Dermis blood vessel endothelial cell (primary cell): ENCODE measurements at regions not wholly inside any gene's neighbourhood (a gene's known extent, or its start where the extent isn't known, plus 50 kb on each side); places are given as distances from the start of the nearest gene placed in this dataset.
A peak's percentile ranks its signal among the peaks of the same experiment; 100 is the strongest.

Source experiments
- DNase-seq: peaks from one replicate; pipeline ENCODE4 v3.0.0; 2010

DNA sequence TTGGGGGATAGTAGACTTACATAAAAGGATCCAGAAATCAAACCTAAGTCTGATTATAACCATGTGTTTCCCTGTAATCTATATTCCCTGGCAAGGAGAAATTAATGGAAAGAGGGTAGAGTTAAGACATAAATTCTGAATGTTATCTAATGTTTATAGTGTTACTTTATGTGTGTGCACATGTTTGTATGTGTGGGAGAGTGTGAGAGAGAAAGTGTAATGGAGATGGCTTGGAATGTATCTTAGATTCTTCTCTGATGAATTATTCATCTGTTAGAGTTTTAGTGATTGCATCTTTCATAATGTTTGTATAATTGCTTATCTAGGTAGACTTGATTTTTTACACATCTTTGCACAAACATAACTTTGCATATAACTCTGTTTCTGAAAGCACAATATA, 490.9 kb downstream of the FLRT2 start:
- DNase-seq = no peak

DNA sequence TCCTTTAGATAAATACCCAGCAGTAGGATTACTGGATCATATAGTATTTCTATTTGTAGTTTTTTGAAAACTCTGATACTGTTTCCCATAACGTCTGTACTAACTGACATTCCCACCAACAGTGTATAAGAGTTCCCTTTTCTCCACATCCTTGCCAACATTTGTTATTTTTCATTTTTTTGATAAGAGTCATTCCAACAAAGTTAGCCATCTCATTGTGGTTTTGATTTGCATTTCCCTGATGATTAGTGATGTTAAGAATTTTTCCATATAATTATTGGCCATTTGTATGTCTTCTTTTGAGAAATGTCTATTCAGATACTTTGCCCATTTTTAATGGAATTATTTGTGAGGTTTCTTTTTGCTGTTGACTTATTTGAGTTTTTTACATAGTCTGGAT, 486.0 kb downstream of the FLRT2 start:
- DNase-seq = no peak

- no peak for DNase-seq
Measured at GRCh38 chr14:86015511-86015910, 485.6 kb downstream of the FLRT2 start.

GRCh38 chr14:86013641-86014040, 483.7 kb downstream of the FLRT2 start:
- no peak for DNase-seq

- DNase-seq = no peak
Measured at GRCh38 chr14:86012461-86012860, 482.5 kb downstream of the FLRT2 start.

- DNase-seq = no peak
Measured at GRCh38 chr14:86003998-86004397, 474.1 kb downstream of the FLRT2 start.

- DNase-seq = no peak
Measured at GRCh38 chr14:85996551-85996950, 466.6 kb downstream of the FLRT2 start.

DNA sequence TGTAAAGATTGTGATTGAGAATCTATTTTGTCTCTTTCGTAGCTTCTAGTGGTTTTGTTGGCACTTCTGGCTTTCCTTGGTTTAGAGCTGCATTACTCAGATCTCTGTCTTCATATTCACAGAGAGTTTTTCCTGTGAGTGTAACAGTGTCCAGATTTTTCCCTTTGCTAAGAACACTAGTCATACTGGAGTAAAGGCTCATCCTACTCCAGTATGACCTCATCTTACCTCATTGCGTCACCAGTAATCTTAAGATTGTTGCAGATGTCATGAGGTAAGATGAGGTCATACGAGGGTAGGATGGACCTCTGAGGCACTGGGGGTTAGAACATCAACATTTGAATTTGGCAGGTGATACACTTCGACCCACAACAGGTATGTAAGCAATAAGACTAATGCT, 461.2 kb downstream of the FLRT2 start:
- DNase-seq = no peak

- DNase-seq = no peak
Measured at GRCh38 chr14:85987907-85988306, 458.0 kb downstream of the FLRT2 start.

DNA sequence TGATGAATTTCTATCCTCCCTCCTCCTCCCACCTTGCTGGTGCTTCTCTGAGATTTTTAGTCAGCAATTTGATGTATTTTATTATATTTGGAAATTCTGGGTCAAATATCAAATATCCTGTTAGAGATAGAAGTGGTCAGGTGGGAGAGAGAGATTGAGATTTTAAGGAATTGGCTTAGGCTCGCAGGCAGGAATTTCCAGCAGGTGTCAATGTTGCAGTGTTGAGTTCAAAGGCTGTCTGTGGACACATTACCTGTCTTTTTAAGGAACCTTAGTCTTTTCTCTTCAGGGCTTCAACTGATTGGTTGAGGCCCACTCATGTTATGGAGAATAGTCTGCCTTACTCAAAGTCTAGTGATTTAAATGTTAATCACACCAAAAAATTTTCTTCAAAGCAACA, 457.3 kb downstream of the FLRT2 start:
- no peak for DNase-seq

DNA sequence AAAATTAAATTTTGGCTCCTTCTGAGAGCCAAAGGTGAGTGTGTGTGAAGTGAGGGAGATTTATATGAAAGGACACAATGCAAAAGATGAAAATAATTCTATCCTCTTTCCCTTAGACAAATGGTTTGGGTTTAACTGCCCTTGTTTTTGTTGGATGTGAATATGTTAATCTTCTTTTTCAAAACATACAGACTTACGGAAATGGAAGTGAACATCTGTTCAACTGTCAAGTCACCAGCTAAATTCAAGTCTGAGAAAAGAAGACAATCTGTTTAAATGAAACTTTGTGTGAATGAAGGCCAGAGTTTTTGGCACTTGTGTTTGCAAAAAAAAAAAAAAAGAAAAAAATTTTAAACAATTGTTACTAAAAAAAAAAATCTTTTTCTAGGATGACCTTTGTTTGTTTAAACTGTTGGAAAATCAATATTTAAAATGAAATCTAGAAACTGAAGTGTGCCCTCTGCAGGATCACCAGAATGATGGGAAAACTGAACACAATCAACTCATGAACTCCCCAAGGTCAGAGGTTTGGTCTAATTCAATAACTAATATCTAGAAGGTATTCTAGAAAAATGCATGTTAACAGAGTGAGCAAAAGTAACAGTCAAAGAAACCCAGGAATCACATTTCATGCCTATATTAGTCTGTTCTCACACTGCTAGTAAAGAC, 448.8 kb downstream of the FLRT2 start:
- no peak for DNase-seq

GRCh38 chr14:85974602-85975001, 444.7 kb downstream of the FLRT2 start:
- no peak for DNase-seq

GRCh38 chr14:85963486-85963885, 433.5 kb downstream of the FLRT2 start:
- no peak for DNase-seq

DNA sequence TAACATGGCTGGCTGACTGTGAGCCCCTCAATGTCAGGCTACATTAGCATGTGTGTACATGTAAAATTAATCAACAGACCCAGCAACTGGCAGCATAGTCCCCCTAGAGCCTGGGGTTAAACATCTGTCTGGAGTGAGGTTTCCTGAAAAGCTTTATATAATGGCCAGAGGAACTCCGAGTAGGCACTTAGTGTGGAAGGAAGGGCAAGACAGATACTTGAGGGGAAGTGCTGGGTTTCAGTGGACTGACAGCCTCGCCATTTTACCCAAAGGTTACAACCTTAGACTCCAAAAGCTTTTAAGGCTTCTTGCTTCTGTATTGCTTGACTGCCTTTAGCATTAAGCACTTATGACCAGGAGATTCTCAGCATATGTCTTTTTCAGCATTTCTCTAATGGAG, 430.8 kb downstream of the FLRT2 start:
- DNase-seq = no peak

DNA sequence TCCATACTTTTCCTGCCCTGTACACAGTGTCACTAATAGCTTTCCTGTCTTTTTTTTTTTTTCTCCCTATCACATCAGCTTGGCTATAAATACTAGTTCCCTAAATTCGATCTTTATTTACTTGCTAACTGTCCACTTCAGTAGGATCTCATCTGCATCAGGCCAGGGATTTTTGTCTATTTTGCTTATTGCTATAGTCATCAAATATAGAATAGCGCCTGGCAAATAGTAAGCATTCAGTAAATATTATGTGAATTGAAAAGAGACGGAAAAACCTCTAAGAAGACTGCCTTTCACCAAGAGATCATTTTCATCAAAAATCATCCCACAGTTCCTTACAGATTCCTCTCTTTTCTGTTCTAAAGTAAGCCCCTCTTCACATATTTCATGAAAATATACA, 429.1 kb downstream of the FLRT2 start:
- DNase-seq = no peak

- DNase-seq = no peak
Measured at GRCh38 chr14:85958069-85958468, 428.1 kb downstream of the FLRT2 start.

GRCh38 chr14:85953265-85953664, 423.3 kb downstream of the FLRT2 start:
- DNase-seq = no peak

- no peak for DNase-seq
Measured at GRCh38 chr14:85948153-85948552, 418.2 kb downstream of the FLRT2 start.

DNA sequence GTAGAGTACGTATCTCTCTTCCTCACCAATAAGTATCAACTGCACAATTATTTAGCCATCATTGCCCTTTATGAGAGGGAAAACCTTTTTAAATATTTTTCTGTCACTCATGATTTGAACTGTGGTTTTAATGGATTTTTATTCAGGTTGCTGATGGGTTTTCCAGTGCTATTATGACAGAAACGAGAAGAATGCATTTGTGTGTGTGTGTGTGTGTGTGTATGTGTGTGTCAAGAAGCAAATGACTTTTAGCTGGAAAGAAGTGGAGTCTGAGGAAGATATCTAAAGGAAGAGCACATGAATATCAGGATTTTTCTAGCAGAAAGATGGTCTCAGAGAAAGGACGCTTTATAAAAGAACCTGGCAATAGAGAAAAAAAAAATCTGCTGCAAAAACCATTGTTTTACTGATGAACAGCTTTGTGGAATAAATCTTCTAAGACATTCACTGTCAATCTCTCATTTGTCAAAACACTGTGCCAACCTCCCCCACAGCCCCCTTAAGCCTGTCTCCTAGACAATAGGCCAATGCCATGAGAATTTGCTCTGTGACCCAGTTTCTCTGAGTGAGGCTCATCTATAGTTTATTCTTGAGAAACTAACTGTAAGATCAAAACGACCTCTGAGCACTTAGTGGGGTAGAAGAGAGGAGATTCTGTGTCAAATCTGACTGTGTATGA, 417.7 kb downstream of the FLRT2 start:
- DNase-seq = no peak

DNA sequence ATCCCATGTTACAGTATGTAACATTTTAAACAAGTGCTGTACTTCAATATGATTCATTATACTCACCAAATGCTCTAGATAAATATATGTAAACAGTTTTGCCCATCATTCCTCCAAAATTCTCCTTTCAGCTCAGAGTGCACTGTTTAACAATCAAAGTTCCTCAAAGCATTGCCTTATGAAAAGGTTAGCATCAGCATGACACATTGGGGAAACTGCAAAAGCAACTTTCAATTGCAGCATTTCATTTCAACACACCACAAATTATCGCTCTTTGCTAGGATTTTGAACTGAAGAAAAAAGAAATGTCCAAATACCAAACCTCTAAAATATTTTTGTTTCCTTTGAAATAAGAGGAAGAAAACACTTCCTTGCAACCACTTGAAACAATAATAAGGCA, 413.2 kb downstream of the FLRT2 start:
- DNase-seq = no peak

DNA sequence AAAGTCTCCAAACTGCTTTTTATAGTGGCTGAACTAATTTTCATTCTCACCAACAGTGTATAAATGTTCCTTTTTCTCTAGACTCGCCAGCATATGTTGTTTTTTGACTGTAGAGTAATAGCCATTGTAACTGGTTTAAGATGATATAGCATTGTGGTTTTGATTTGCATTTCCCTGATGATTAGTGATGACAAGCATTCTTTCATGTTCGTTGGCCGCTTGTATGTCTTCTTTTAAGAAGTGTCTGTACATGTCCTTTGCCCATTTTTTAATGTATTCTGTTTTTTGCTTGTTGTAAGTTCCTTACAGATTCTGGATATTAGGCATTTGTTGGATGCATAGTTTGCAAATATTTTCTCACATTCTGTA, 404.9 kb downstream of the FLRT2 start:
- no peak for DNase-seq

- DNase-seq = peak; percentile 27
Measured at GRCh38 chr14:85934123-85934885, 404.4 kb downstream of the FLRT2 start.

- DNase-seq = no peak
Measured at GRCh38 chr14:85921241-85921640, 391.3 kb downstream of the FLRT2 start.

DNA sequence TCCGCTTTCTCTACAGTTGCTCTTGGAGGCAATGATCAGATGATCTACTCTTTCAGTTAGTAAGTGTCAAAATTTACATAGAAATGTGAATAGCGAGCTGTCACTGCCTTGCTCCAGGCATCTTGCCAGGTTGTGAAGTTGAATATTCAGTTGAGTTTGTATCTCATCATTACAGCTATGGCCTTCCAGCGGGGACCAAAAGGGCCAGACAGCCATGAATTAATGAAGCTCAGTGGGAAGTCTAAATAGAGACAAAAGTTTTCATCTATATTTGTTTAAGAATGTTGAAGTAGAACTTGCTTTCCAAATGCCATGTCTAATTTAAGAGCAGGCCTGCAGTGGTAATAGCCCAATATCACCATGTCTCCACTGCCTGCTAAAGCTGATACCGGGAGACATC, 387.8 kb downstream of the FLRT2 start:
- no peak for DNase-seq
